BE2C (cell line): ENCODE measurements at regions not wholly inside any gene's neighbourhood (a gene's known extent, or its start where the extent isn't known, plus 50 kb on each side); places are given as distances from the start of the nearest gene placed in this dataset.

ENCODE experiments used
- DNase-seq: peaks from one replicate; pipeline ENCODE4 v3.0.0-alpha.2; 2020
- H3K27me3 ChIP-seq: fragments of 250-450 bp; sonication (Bioruptor Pico); 2 replicates; pipeline ENCODE4 v1.5.1; 2020; ENCODE audit warnings: mild to moderate bottlenecking
- H3K36me3 ChIP-seq: fragments of 250-450 bp; sonication (Bioruptor Pico); 2 replicates; pipeline ENCODE4 v1.5.1; 2020; ENCODE audit warnings: mild to moderate bottlenecking
- H3K4me1 ChIP-seq: fragments of 250-450 bp; sonication (Bioruptor Pico); 2 replicates; pipeline ENCODE4 v1.5.1; 2020
- H3K4me3 ChIP-seq: 2 replicates; pipeline ENCODE4 v1.5.1; 2011; ENCODE audit warnings: low read depth, low read length
- H3K9me3 ChIP-seq: fragments of 250-450 bp; sonication (Bioruptor Pico); 2 replicates; pipeline ENCODE4 v1.5.1; 2020
- CTCF ChIP-seq: IDR thresholded peaks from 2 replicates; pipeline ENCODE4 v1.5.1; 2012; ENCODE audit warnings: mild to moderate bottlenecking, low read depth, low read length

- Histone ChIP-seq H3K4me3 (no peak overlapping the region), H3K9me3 (no peaks in the 10 kb centered on the region)
- TF ChIP-seq CTCF, result no peak
Measured at GRCh38 chr1:165050246-165050645, 306.3 kb downstream of the LMX1A start.

GRCh38 chr1:165047994-165048393, 308.5 kb downstream of the LMX1A start:
- Histone ChIP-seq H3K36me3 (no peaks in the 10 kb centered on the region), H3K27me3 (no peaks in the 10 kb centered on the region; the same call in 1 of the 2 replicates), H3K9me3 (no peaks in the 10 kb centered on the region), H3K4me1 (no peaks in the 10 kb centered on the region), H3K4me3 (no peak overlapping the region)
- no peak for TF ChIP-seq CTCF
- DNase-seq, result no peak

More at GRCh38 chr1:165050246-165050645, 306.3 kb downstream of the LMX1A start:
- no peaks in the 10 kb centered on the region; the same call in 1 of the 2 replicates for H3K27me3 ChIP-seq
- H3K36me3 ChIP-seq, result no peaks in the 10 kb centered on the region
- H3K4me1 ChIP-seq, result no peaks in the 10 kb centered on the region
- DNase-seq, result no peak

- H3K4me1 ChIP-seq, result no peaks in the 10 kb centered on the region
- no peak for DNase-seq
- H3K4me3 ChIP-seq, result no peak overlapping the region
- no peak for TF ChIP-seq CTCF
- H3K27me3 ChIP-seq, result no peaks in the 10 kb centered on the region; the same call in 1 of the 2 replicates
- H3K36me3 ChIP-seq, result no peaks in the 10 kb centered on the region
- no peaks in the 10 kb centered on the region for H3K9me3 ChIP-seq
Measured at GRCh38 chr1:165045902-165046301, 310.6 kb downstream of the LMX1A start.

GRCh38 chr1:165040641-165041040, 315.9 kb downstream of the LMX1A start:
- no peak for TF ChIP-seq CTCF
- Histone ChIP-seq H3K4me1 (no peaks in the 10 kb centered on the region), H3K9me3 (no peaks in the 10 kb centered on the region), H3K36me3 (no peaks in the 10 kb centered on the region), H3K4me3 (no peak overlapping the region), H3K27me3 (no peaks in the 10 kb centered on the region)
- no peak for DNase-seq

- Histone ChIP-seq H3K4me1 (no peaks in the 10 kb centered on the region), H3K27me3 (no peaks in the 10 kb centered on the region), H3K9me3 (no peaks in the 10 kb centered on the region), H3K36me3 (no peaks in the 10 kb centered on the region), H3K4me3 (no peak overlapping the region)
- TF ChIP-seq CTCF, result no peak
- no peak for DNase-seq
Measured at GRCh38 chr1:165039996-165040395, 316.5 kb downstream of the LMX1A start.

GRCh38 chr1:165036403-165036802, 320.1 kb downstream of the LMX1A start:
- Histone ChIP-seq H3K27me3 (no peaks in the 10 kb centered on the region), H3K4me3 (no peak overlapping the region), H3K4me1 (no peaks in the 10 kb centered on the region), H3K9me3 (no peaks in the 10 kb centered on the region), H3K36me3 (no peaks in the 10 kb centered on the region)
- no peak for DNase-seq
- no peak for TF ChIP-seq CTCF
